ENCODE measurements at regions not wholly inside any gene's neighbourhood (a gene's known extent, or its start where the extent isn't known, plus 50 kb on each side); places are given as distances from the start of the nearest gene placed in this dataset.

GRCh38 chr6:14930366-14930989 lies 315.4 kb upstream of the JARID2 start:
- TF ChIP-seq CTCF (IDR thresholded peaks at IDR 0.05; ENCODE audit: insufficient read depth, low read length, poor library complexity, severe bottlenecking) (no peak), EZH2phosphoT487 (conservative IDR thresholded peaks at IDR 0.05; ENCODE audit: low read length) (no peak)
